ENCODE measurements at regions not wholly inside any gene's neighbourhood (a gene's known extent, or its start where the extent isn't known, plus 50 kb on each side); places are given as distances from the start of the nearest gene placed in this dataset.

DNA sequence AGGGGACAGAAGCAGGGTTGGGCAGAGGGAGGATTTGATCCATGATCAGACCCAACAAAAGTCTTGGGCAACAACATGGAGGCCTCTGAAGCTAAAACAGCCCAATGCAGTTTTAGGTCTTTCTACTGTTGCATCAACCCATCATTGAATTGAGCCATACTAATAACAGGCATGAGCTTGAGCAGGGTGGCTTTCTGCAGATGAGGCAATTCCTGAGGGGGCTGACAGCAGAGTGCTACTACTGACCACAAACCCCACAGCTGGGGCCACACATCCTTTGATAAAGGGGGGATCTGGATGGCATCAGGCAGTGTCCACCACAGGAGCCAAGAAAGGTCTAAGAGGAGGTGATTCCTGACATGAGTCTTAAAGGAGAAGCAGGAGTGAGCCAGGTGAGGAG lies 517.0 kb upstream of the PPP2R3A start:
- TF ChIP-seq, protein P1, sequence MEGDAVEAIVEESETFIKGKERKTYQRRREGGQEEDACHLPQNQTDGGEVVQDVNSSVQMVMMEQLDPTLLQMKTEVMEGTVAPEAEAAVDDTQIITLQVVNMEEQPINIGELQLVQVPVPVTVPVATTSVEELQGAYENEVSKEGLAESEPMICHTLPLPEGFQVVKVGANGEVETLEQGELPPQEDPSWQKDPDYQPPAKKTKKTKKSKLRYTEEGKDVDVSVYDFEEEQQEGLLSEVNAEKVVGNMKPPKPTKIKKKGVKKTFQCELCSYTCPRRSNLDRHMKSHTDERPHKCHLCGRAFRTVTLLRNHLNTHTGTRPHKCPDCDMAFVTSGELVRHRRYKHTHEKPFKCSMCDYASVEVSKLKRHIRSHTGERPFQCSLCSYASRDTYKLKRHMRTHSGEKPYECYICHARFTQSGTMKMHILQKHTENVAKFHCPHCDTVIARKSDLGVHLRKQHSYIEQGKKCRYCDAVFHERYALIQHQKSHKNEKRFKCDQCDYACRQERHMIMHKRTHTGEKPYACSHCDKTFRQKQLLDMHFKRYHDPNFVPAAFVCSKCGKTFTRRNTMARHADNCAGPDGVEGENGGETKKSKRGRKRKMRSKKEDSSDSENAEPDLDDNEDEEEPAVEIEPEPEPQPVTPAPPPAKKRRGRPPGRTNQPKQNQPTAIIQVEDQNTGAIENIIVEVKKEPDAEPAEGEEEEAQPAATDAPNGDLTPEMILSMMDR (IDR thresholded peaks at IDR 0.05), result no peak
- no peak for TF ChIP-seq POLR2A (IDR thresholded peaks at IDR 0.05)
